ENCODE measurements at regions not wholly inside any gene's neighbourhood (a gene's known extent, or its start where the extent isn't known, plus 50 kb on each side); places are given as distances from the start of the nearest gene placed in this dataset.

DNA sequence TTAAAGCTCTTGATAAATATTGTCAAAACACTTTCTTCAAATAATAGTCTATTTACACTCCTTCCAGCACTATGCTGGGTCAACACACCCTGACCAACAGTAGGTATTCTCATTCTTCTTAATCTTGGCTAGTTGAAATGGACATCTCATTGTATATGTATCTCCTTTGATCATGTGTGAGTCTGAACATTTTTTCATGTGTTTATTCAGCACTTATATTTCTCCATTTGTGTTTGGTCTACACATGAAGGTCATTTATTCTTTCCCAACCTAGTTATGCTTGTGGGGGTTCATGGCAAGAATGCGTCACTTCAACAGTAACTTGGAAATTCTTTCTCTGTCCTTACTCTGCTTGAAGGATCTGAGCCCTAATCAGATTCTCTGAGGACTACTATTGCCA is 133.1 kb upstream of the ARID2 start:
- TF ChIP-seq BHLHE40 (IDR thresholded peaks at IDR 0.05; ENCODE audit: borderline replicate concordance) (no peak), ARNT (IDR thresholded peaks at IDR 0.05) (no peak), SP1 (IDR thresholded peaks at IDR 0.05) (no peak), ELF4 (IDR thresholded peaks at IDR 0.05) (no peak), CTBP1 (IDR thresholded peaks at IDR 0.05; ENCODE audit: borderline replicate concordance) (no peak), HDGF (IDR thresholded peaks at IDR 0.05; ENCODE audit: borderline replicate concordance) (no peak)
